Osteocyte (in vitro differentiated cells): ENCODE measurements at regions not wholly inside any gene's neighbourhood (a gene's known extent, or its start where the extent isn't known, plus 50 kb on each side); places are given as distances from the start of the nearest gene placed in this dataset.

Experiments
- DNase-seq: peaks from one replicate; pipeline ENCODE4 v3.0.0; 2021; ENCODE audit warnings: mixed read lengths; ENCODE audit not compliant: unreplicated experiment; ENCODE audit errors: extremely low spot score
- H3K27ac Mint-ChIP-seq: one replicate; pipeline ENCODE4 v1.8.0; 2021; ENCODE audit warnings: mild to moderate bottlenecking, mixed read lengths; ENCODE audit not compliant: unreplicated experiment
- H3K27me3 Mint-ChIP-seq: one replicate; pipeline ENCODE4 v1.8.0; 2021; ENCODE audit warnings: mixed read lengths; ENCODE audit not compliant: unreplicated experiment
- H3K36me3 Mint-ChIP-seq: one replicate; pipeline ENCODE4 v1.8.0; 2021; ENCODE audit warnings: mixed read lengths; ENCODE audit not compliant: unreplicated experiment
- H3K4me1 Mint-ChIP-seq: one replicate; pipeline ENCODE4 v1.8.0; 2021; ENCODE audit warnings: mixed read lengths; ENCODE audit not compliant: unreplicated experiment
- H3K4me3 Mint-ChIP-seq: one replicate; pipeline ENCODE4 v1.8.0; 2021; ENCODE audit warnings: mild to moderate bottlenecking, moderate library complexity, mixed read lengths; ENCODE audit not compliant: unreplicated experiment
- H3K9me3 Mint-ChIP-seq: one replicate; pipeline ENCODE4 v1.8.0; 2021; ENCODE audit warnings: mixed read lengths; ENCODE audit not compliant: unreplicated experiment
- TF ChIP-seq, protein P1 (sequence below): fragments of 200-600 bp; sonication (generic); IDR thresholded peaks from 2 replicates; pipeline ENCODE4 v1.5.0; 2021; ENCODE audit warnings: antibody characterized with exemption, mild to moderate bottlenecking, moderate library complexity

DNA sequence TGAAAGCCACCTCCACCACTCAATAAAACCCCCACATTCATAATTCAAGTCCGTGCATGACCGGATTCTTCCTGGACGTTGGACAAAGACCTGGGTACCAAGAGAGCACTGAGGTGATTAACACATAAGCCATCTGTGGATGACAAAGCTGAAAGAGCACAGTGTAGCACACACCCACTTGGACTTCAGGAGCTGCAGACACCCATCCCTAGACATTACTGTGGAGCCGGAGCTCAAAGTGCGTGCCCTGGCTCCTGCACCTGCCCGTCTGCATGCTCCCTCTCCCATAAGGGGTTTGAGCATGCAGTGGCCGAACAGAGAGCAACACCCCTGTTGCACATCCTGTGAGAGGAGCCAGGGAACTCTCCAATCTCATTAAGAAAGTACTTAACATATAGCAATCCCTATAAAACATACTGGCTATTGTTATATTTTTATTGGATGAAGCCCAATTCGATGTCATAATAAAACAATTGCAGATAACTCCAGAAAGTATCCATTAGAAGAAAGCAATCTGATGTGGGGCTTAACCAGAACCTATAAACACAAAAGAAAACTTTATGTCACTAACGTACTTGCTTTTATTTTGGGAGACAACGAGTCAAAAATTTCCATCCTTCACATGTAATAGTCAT is 1174.2 kb upstream of the C9orf72 start:
- Mint-ChIP-seq H3K4me3 (no peak overlapping the region), H3K27me3 (no peaks in the 10 kb centered on the region), H3K27ac (no peak overlapping the region), H3K36me3 (no peaks in the 10 kb centered on the region), H3K9me3 (peaks cover 22% of the 10 kb centered on the region), H3K4me1 (no peaks in the 10 kb centered on the region)
- no peak for DNase-seq
- TF ChIP-seq, protein P1, sequence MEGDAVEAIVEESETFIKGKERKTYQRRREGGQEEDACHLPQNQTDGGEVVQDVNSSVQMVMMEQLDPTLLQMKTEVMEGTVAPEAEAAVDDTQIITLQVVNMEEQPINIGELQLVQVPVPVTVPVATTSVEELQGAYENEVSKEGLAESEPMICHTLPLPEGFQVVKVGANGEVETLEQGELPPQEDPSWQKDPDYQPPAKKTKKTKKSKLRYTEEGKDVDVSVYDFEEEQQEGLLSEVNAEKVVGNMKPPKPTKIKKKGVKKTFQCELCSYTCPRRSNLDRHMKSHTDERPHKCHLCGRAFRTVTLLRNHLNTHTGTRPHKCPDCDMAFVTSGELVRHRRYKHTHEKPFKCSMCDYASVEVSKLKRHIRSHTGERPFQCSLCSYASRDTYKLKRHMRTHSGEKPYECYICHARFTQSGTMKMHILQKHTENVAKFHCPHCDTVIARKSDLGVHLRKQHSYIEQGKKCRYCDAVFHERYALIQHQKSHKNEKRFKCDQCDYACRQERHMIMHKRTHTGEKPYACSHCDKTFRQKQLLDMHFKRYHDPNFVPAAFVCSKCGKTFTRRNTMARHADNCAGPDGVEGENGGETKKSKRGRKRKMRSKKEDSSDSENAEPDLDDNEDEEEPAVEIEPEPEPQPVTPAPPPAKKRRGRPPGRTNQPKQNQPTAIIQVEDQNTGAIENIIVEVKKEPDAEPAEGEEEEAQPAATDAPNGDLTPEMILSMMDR = no peak

DNA sequence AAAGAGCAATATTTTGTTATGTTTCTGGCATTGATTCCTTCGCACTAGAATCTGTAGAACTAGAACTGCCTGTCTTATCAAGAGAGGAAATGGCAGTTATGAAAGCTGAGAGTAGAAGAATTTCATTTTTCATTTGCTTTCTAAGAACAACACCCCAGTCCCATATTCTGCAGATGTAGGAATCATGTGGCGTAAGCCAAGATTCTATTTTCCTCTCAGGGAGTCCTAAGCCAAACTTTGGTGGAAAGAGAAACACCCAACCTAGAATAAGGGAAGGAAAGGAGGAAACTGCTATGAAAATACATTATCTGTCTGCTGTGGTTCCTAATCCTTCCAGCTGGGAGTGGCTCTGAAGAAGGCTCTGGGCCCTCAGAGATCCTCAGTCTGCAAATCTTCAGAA is 1176.9 kb upstream of the C9orf72 start:
- H3K27me3 Mint-ChIP-seq = no peaks in the 10 kb centered on the region
- H3K36me3 Mint-ChIP-seq = no peaks in the 10 kb centered on the region
- H3K4me3 Mint-ChIP-seq = no peak overlapping the region
- DNase-seq = no peak
- peaks cover 6% of the 10 kb centered on the region for H3K9me3 Mint-ChIP-seq
- no peak overlapping the region for H3K27ac Mint-ChIP-seq
- H3K4me1 Mint-ChIP-seq = no peaks in the 10 kb centered on the region
- TF ChIP-seq, protein P1 = no peak

DNA sequence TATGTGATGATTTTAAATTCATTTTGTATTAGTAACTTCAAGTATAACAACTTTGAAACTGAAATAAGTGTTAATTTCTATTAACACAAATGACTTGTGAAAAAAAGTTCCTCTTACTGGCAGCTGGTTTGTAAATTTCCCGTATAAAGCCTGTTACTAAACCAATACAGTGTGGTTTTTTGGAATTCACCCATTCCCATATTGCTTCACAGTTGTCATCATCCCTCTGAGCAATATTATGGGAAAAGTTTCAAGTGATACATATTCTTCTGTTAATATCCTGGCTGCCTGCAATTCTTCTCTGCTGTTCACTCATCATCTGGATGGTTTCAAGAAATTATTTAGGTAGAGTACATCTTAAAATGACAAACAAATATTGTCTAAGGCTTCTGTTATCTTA is 1185.1 kb upstream of the C9orf72 start:
- Mint-ChIP-seq H3K36me3 (no peaks in the 10 kb centered on the region), H3K4me1 (no peaks in the 10 kb centered on the region), H3K27me3 (no peaks in the 10 kb centered on the region), H3K27ac (no peak overlapping the region), H3K4me3 (no peak overlapping the region), H3K9me3 (no peaks in the 10 kb centered on the region)
- DNase-seq = no peak
- TF ChIP-seq, protein P1 = no peak

DNA sequence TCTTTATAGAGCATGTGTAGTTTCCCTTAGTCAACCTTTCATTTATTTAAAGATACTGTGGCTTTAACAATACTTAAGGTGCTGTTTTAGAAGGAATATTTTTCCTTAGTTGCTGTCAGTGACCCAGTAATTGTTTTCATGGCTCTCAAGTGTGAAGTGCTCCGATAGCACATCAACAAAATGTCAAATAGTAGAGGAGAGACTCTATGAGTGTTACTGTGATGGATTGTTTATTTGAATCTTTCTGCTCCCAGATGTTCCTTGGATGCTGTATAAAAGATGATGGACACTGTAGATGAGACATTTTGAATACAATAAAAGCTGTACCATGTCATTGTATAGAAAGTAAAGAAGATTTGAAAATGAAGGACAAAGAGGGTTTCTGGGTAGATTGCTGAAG is 1185.7 kb upstream of the C9orf72 start:
- no peaks in the 10 kb centered on the region for H3K4me1 Mint-ChIP-seq
- H3K9me3 Mint-ChIP-seq = no peaks in the 10 kb centered on the region
- no peaks in the 10 kb centered on the region for H3K36me3 Mint-ChIP-seq
- no peaks in the 10 kb centered on the region for H3K27me3 Mint-ChIP-seq
- no peak overlapping the region for H3K27ac Mint-ChIP-seq
- H3K4me3 Mint-ChIP-seq = no peak overlapping the region
- TF ChIP-seq, protein P1 = no peak
- DNase-seq = no peak

DNA sequence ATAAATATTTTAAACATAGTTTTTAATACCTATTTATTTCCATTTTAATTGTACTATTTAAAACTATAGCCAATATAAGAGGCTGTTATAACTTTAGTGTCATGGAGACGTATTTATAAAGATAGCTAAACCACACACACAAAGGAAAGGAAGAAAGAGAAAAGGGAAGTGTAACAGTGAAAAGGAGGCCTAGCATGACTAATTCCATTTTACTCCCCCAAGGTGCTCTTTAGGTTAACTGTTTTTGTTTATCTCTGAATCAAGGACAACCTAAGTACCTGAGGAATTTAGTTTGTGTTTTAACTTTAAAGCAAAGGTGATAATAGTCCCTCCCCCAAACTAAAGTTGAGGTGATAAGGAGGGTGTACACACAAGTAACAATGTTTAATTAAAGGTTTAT is 1188.9 kb upstream of the C9orf72 start:
- H3K4me3 Mint-ChIP-seq = no peak overlapping the region
- no peaks in the 10 kb centered on the region for H3K9me3 Mint-ChIP-seq
- no peak overlapping the region for H3K27ac Mint-ChIP-seq
- no peak for DNase-seq
- no peaks in the 10 kb centered on the region for H3K27me3 Mint-ChIP-seq
- H3K4me1 Mint-ChIP-seq = no peaks in the 10 kb centered on the region
- TF ChIP-seq, protein P1 = no peak
- no peaks in the 10 kb centered on the region for H3K36me3 Mint-ChIP-seq
